SK-N-SH treated with all-trans-retinoic acid at 6 μM for 48 hours (cell line): ENCODE measurements at regions not wholly inside any gene's neighbourhood (a gene's known extent, or its start where the extent isn't known, plus 50 kb on each side); places are given as distances from the start of the nearest gene placed in this dataset.

ENCODE experiments used
- ATAC-seq: fragments of 200-7000 bp; cut with Tn5 transposase; 3 replicates; pipeline ENCODE4 v1.9.1; 2020; ENCODE audit warnings: mild to moderate bottlenecking, moderate library complexity
- ARNTL ChIP-seq: fragments of 450-650 bp; formaldehyde crosslinking; IDR thresholded peaks from 2 replicates; pipeline ENCODE4 v1.5.0; 2020; ENCODE audit warnings: low read depth, mild to moderate bottlenecking, moderate library complexity, borderline replicate concordance
- BACH2 ChIP-seq: fragments of 250-450 bp; sonication (Bioruptor Pico); IDR thresholded peaks from 2 replicates; pipeline ENCODE4 v1.9.0; 2021; ENCODE audit warnings: mild to moderate bottlenecking, borderline replicate concordance
- CREB5 ChIP-seq: fragments of 250-450 bp; sonication (Bioruptor Pico); IDR thresholded peaks from 2 replicates; pipeline ENCODE4 v1.5.1; 2020; ENCODE audit warnings: low read depth, mild to moderate bottlenecking, moderate library complexity
- CSDC2 ChIP-seq: fragments of 250-450 bp; sonication (Bioruptor Pico); IDR thresholded peaks from 2 replicates; pipeline ENCODE4 v1.5.0; 2020; ENCODE audit warnings: mild to moderate bottlenecking, moderate library complexity
- CSRNP3 ChIP-seq: fragments of 250-450 bp; sonication (Bioruptor Pico); IDR thresholded peaks from 2 replicates; pipeline ENCODE4 v1.5.1; 2021; ENCODE audit warnings: mild to moderate bottlenecking, moderate library complexity
- ESRRG ChIP-seq: fragments of 250-450 bp; sonication (Bioruptor Pico); IDR thresholded peaks from 2 replicates; pipeline ENCODE4 v1.6.1; 2021; ENCODE audit warnings: mild to moderate bottlenecking
- GLIS3 ChIP-seq: fragments of 250-450 bp; sonication (Bioruptor Pico); IDR thresholded peaks from 2 replicates; pipeline ENCODE4 v1.5.0; 2020; ENCODE audit warnings: mild to moderate bottlenecking, moderate library complexity
- ISL1 ChIP-seq: fragments of 250-450 bp; sonication (Bioruptor Pico); IDR thresholded peaks from 2 replicates; pipeline ENCODE4 v2.1.2; 2022; ENCODE audit warnings: mild to moderate bottlenecking, moderate library complexity
- OSR1 ChIP-seq: fragments of 250-450 bp; sonication (Bioruptor Pico); IDR thresholded peaks from 2 replicates; pipeline ENCODE4 v1.8.0; 2022; ENCODE audit warnings: moderate library complexity, mild to moderate bottlenecking, inconsistent platforms
- PATZ1 ChIP-seq: fragments of 250-450 bp; sonication (Bioruptor Pico); IDR thresholded peaks from 2 replicates; pipeline ENCODE4 v1.8.0; 2020; ENCODE audit warnings: mild to moderate bottlenecking, moderate library complexity, borderline replicate concordance
- POU6F1 ChIP-seq: fragments of 250-450 bp; sonication (Bioruptor Pico); IDR thresholded peaks from 2 replicates; pipeline ENCODE4 v1.8.0; 2021; ENCODE audit warnings: low read depth, mild to moderate bottlenecking, moderate library complexity, borderline replicate concordance
- PPARA ChIP-seq: fragments of 250-450 bp; sonication (Bioruptor Pico); IDR thresholded peaks from 2 replicates; pipeline ENCODE4 v1.5.0; 2020; ENCODE audit warnings: mild to moderate bottlenecking, borderline replicate concordance
- RARB ChIP-seq: fragments of 250-450 bp; sonication (Bioruptor Pico); IDR thresholded peaks from 2 replicates; pipeline ENCODE4 v1.8.0; 2021; ENCODE audit warnings: mild to moderate bottlenecking, moderate library complexity
- SNAI2 ChIP-seq: fragments of 250-450 bp; sonication (Bioruptor Pico); IDR thresholded peaks from 2 replicates; pipeline ENCODE4 v1.5.0; 2020; ENCODE audit warnings: mild to moderate bottlenecking, moderate library complexity
- TCF4 ChIP-seq: fragments of 250-450 bp; sonication (Bioruptor Pico); IDR thresholded peaks from 2 replicates; pipeline ENCODE4 v1.8.0; 2021; ENCODE audit warnings: mild to moderate bottlenecking, moderate library complexity, borderline replicate concordance
- TOX ChIP-seq: fragments of 250-450 bp; sonication (Bioruptor Pico); IDR thresholded peaks from 2 replicates; pipeline ENCODE4 v1.8.0; 2021; ENCODE audit warnings: mild to moderate bottlenecking, moderate library complexity, borderline replicate concordance
- TSHZ2 ChIP-seq: fragments of 250-450 bp; sonication (Bioruptor Pico); IDR thresholded peaks from 2 replicates; pipeline ENCODE4 v1.5.0; 2020; ENCODE audit warnings: mild to moderate bottlenecking, moderate library complexity
- ZC3H10 ChIP-seq: fragments of 250-450 bp; sonication (Bioruptor Pico); IDR thresholded peaks from 2 replicates; pipeline ENCODE4 v1.5.1; 2021; ENCODE audit warnings: mild to moderate bottlenecking, moderate library complexity
- ZFP3 ChIP-seq: fragments of 250-450 bp; sonication (Bioruptor Pico); IDR thresholded peaks from 2 replicates; pipeline ENCODE4 v1.5.0; 2020; ENCODE audit warnings: mild to moderate bottlenecking, moderate library complexity
- ZFP30 ChIP-seq: fragments of 450-650 bp; formaldehyde crosslinking; IDR thresholded peaks from 2 replicates; pipeline ENCODE4 v1.5.0; 2022; ENCODE audit warnings: mild to moderate bottlenecking, moderate library complexity
- ZNF565 ChIP-seq: fragments of 450-650 bp; formaldehyde crosslinking; conservative IDR thresholded peaks from 2 replicates; pipeline ENCODE4 v1.5.0; 2020; ENCODE audit warnings: low read depth, mild to moderate bottlenecking, moderate library complexity
- ZNF70 ChIP-seq: fragments of 450-650 bp; formaldehyde crosslinking; IDR thresholded peaks from 2 replicates; pipeline ENCODE4 v1.5.0; 2020; ENCODE audit warnings: mild to moderate bottlenecking, moderate library complexity
- ZNF8 ChIP-seq: fragments of 450-650 bp; formaldehyde crosslinking; IDR thresholded peaks from 2 replicates; pipeline ENCODE4 v1.5.0; 2020; ENCODE audit warnings: mild to moderate bottlenecking, moderate library complexity

GRCh38 chr21:22125581-22125980, 1127.4 kb downstream of the NCAM2 start:
- TF ChIP-seq ZC3H10 (CRISPR knock-in tag), result no peak
- no peak for TF ChIP-seq POU6F1 (CRISPR knock-in tag)
- no peak for TF ChIP-seq OSR1 (CRISPR knock-in tag)
- no peak for TF ChIP-seq TOX (CRISPR knock-in tag)
- no peak for TF ChIP-seq ZNF8 (CRISPR knock-in tag)
- TF ChIP-seq CSRNP3 (CRISPR knock-in tag), result no peak
- TF ChIP-seq ZNF565, result no peak
- no peak for TF ChIP-seq ESRRG
- no peak for TF ChIP-seq ISL1
- TF ChIP-seq TCF4 (CRISPR knock-in tag), result no peak
- no peak for TF ChIP-seq ZFP3 (CRISPR knock-in tag)
- TF ChIP-seq TSHZ2 (CRISPR knock-in tag), result no peak
- no peak for TF ChIP-seq GLIS3 (CRISPR knock-in tag)
- no peak for TF ChIP-seq BACH2
- TF ChIP-seq PPARA, result no peak
- TF ChIP-seq CREB5 (CRISPR knock-in tag), result no peak
- no peak for TF ChIP-seq ZNF70 (CRISPR knock-in tag)
- no peak for ATAC-seq

- no peak for ATAC-seq
- TF ChIP-seq ZFP3 (CRISPR knock-in tag), result no peak
- TF ChIP-seq, all 23 proteins: peak for 0
Measured at GRCh38 chr21:22128671-22129070, 1130.5 kb downstream of the NCAM2 start.

- no peak for ATAC-seq
- TF ChIP-seq CSRNP3 (CRISPR knock-in tag) (no peak), CREB5 (CRISPR knock-in tag) (no peak), ZFP30 (CRISPR knock-in tag) (no peak), ZNF8 (CRISPR knock-in tag) (no peak), CSDC2 (CRISPR knock-in tag) (no peak), PATZ1 (no peak), ISL1 (no peak), GLIS3 (CRISPR knock-in tag) (no peak), ZFP3 (CRISPR knock-in tag) (no peak), SNAI2 (CRISPR knock-in tag) (no peak), ZNF565 (no peak), ARNTL (CRISPR knock-in tag) (no peak), TSHZ2 (CRISPR knock-in tag) (no peak), RARB (no peak), TOX (CRISPR knock-in tag) (no peak), TCF4 (CRISPR knock-in tag) (no peak)
Measured at GRCh38 chr21:22132358-22133071, 1134.3 kb downstream of the NCAM2 start.
